GM12878 (cell line): ENCODE measurements at regions not wholly inside any gene's neighbourhood (a gene's known extent, or its start where the extent isn't known, plus 50 kb on each side); places are given as distances from the start of the nearest gene placed in this dataset.

ENCODE experiments used
- ATAC-seq: fragments of 200-7000 bp; cut with Tn5 transposase; 3 replicates; pipeline ENCODE4 v1.9.1; 2020; ENCODE audit warnings: mild to moderate bottlenecking, moderate library complexity
- BruUV-seq: library from RNA; stranded (reverse); fragments of 400-500 nt; replicated peaks from 2 replicates; lab custom pipeline; 2021; lab: Mats Ljungman, UMichigan
- CTCF ChIA-PET: fragments of 300-600 bp; sonication (Branson Sonifier 250); formaldehyde crosslinking; extraction: SDS; loops from one replicate; lab custom pipeline; 2021; ENCODE audit warnings: inconsistent platforms; lab: Yijun Ruan, JAX
- POLR2A ChIA-PET: fragments of 350-600 bp; formaldehyde crosslinking; extraction: SDS; loops from one replicate; lab custom pipeline; 2021; ENCODE audit warnings: inconsistent platforms; lab: Charles Lee
- RAD21 ChIA-PET: fragments of 300-600 bp; sonication (Branson Sonifier 250); formaldehyde crosslinking; loops from one replicate; lab custom pipeline; 2023; ENCODE audit warnings: antibody characterized with exemption; ENCODE audit not compliant: unreplicated experiment; lab: Charles Lee
- SMC1A ChIA-PET: fragments of 300-600 bp; sonication (Branson Sonifier 250); formaldehyde crosslinking; loops from one replicate; lab custom pipeline; 2023; ENCODE audit not compliant: unreplicated experiment, uncharacterized antibody; lab: Charles Lee
- DNase-seq: peaks from one replicate; pipeline ENCODE4 v3.0.0-alpha.2; 2011; ENCODE audit warnings: low read depth, low spot score
- FAIRE-seq: peaks from 3 replicates; lab custom pipeline; 2011; peaks lifted over from hg19 to GRCh38; lab: Jason Lieb, UNC
- H2AFZ ChIP-seq: 2 replicates; pipeline ENCODE4 v1.6.0; 2011; ENCODE audit warnings: low read depth, low read length, control low read depth; ENCODE audit not compliant: control insufficient read depth
- H3K27ac ChIP-seq: 2 replicates; pipeline ENCODE4 v1.5.1; 2011; ENCODE audit warnings: control low read depth; ENCODE audit not compliant: control insufficient read depth, insufficient read depth
- H3K27me3 ChIP-seq, 2 experiments: replicated peaks in 1 of 2; 2 replicates each; pipeline versions ENCODE4 v1.6.0 to v1.6.1; 2011; ENCODE audit warnings: low read length in 1 of 2; ENCODE audit not compliant: control insufficient read depth in 2 of 2, insufficient read depth in 2 of 2
- H3K36me3 ChIP-seq, 2 experiments: 2 replicates each; pipeline ENCODE4 v1.5.1; 2011; ENCODE audit warnings: low read length in 1 of 2; ENCODE audit not compliant: control insufficient read depth in 2 of 2, insufficient read depth in 2 of 2
- H3K4me1 ChIP-seq: 2 replicates; pipeline ENCODE4 v1.6.1; 2011; ENCODE audit warnings: mild to moderate bottlenecking, low read length, moderate library complexity, mixed read lengths; ENCODE audit not compliant: control insufficient read depth, insufficient read depth
- H3K4me2 ChIP-seq: 2 replicates; pipeline ENCODE4 v1.6.0; 2011; ENCODE audit warnings: control low read depth; ENCODE audit not compliant: control insufficient read depth, insufficient read depth
- H3K4me3 ChIP-seq: fragments of 200-600 bp; sonication (generic); 2 replicates; pipeline ENCODE4 v1.5.1; 2016
- H3K79me2 ChIP-seq: 2 replicates; pipeline ENCODE4 v1.6.0; 2011; ENCODE audit warnings: low read length; ENCODE audit not compliant: control insufficient read depth, insufficient read depth
- H3K9ac ChIP-seq: 2 replicates; pipeline ENCODE4 v1.8.0; 2011; ENCODE audit warnings: low read length, control low read depth, mixed read lengths; ENCODE audit not compliant: control insufficient read depth, insufficient read depth
- H3K9me3 ChIP-seq: replicated peaks from 3 replicates; pipeline ENCODE4 v1.5.1; 2011; ENCODE audit warnings: mild to moderate bottlenecking, low read length; ENCODE audit not compliant: control insufficient read depth, insufficient read depth
- H4K20me1 ChIP-seq: 2 replicates; pipeline ENCODE4 v1.6.0; 2011; ENCODE audit not compliant: control insufficient read depth, insufficient read depth
- BCL11A ChIP-seq: IDR thresholded peaks from 2 replicates; pipeline ENCODE4 v1.6.1; 2011; ENCODE audit warnings: low read depth, low read length
- BMI1 ChIP-seq: fragments of 450-650 bp; IDR thresholded peaks from 2 replicates; pipeline ENCODE4 v1.6.1; 2016; ENCODE audit warnings: mild to moderate bottlenecking, moderate library complexity, borderline replicate concordance
- CREB1 ChIP-seq: IDR thresholded peaks from 2 replicates; pipeline ENCODE4 v1.6.1; 2012; ENCODE audit warnings: low read depth, mild to moderate bottlenecking, inconsistent platforms
- CUX1 ChIP-seq: IDR thresholded peaks from 2 replicates; pipeline ENCODE4 v1.6.1; 2012; ENCODE audit warnings: improper control_type of control experiment, low read depth, low read length; ENCODE audit not compliant: insufficient replicate concordance
- IRF4 ChIP-seq: IDR thresholded peaks from 2 replicates; pipeline ENCODE4 v1.6.1; 2011; ENCODE audit warnings: low read depth, low read length
- MYB ChIP-seq: fragments of 150-350 bp; IDR thresholded peaks from 2 replicates; pipeline ENCODE4 v1.6.1; 2014; ENCODE audit warnings: mild to moderate bottlenecking, low read depth, low read length, borderline replicate concordance
- NRF1 ChIP-seq: conservative IDR thresholded peaks from 2 replicates; pipeline ENCODE4 v1.6.1; 2011; ENCODE audit warnings: mild to moderate bottlenecking, low read depth, low read length, improper control_type of control experiment
- PML ChIP-seq: IDR thresholded peaks from 2 replicates; pipeline ENCODE4 v1.6.1; 2012; ENCODE audit warnings: low read length, inconsistent platforms
- RELA ChIP-seq: fragments of 450-650 bp; IDR thresholded peaks from 2 replicates; pipeline ENCODE4 v1.8.0; 2014; ENCODE audit warnings: borderline replicate concordance; ENCODE audit not compliant: partially characterized antibody
- REST ChIP-seq: IDR thresholded peaks from 2 replicates; pipeline ENCODE4 v1.6.1; 2012; ENCODE audit warnings: mild to moderate bottlenecking, low read depth, low read length
- SMARCA5 ChIP-seq: fragments of 450-650 bp; IDR thresholded peaks from 2 replicates; pipeline ENCODE4 v1.6.1; 2017; ENCODE audit warnings: mild to moderate bottlenecking
- SUPT20H ChIP-seq: IDR thresholded peaks from 2 replicates; pipeline ENCODE4 v1.6.1; 2011; ENCODE audit warnings: low read depth, mild to moderate bottlenecking, low read length, moderate library complexity, borderline replicate concordance; ENCODE audit not compliant: control insufficient read depth
- ZNF687 ChIP-seq: fragments of 450-650 bp; IDR thresholded peaks from 2 replicates; pipeline ENCODE4 v1.6.1; 2017; ENCODE audit warnings: mild to moderate bottlenecking, moderate library complexity
- WGBS: methylation state at CpG from one replicate; pipeline ENCODE4 v1.1.6; 2016; ENCODE audit warnings: low lambda C conversion rate; ENCODE audit not compliant: insufficient replicate concordance, insufficient coverage; ENCODE audit errors: missing lambda C conversion rate; 5-methylcytosine and 5-hydroxymethylcytosine counted together
- in situ Hi-C: fragments of 300-500 bp; cut with MboI; formaldehyde crosslinking; loops from 9 replicates; pipeline ENCODE4 v1.14.3; 2018; ENCODE audit warnings: mixed read lengths
- intact Hi-C: fragments of 100-400 bp; cut with micrococcal nuclease; formaldehyde crosslinking; loops from one replicate; pipeline ENCODE4 v1.14.2; 2022; ENCODE audit not compliant: unreplicated experiment

- no TSS peak for BruUV-seq
- in situ Hi-C loops: no loop called here
- no peak for ATAC-seq
- DNase-seq: no peak
- WGBS: 40% methylated on average over 2 of the region's 2 CpGs
- POLR2A ChIA-PET: no interaction called here
- H3K4me2 ChIP-seq: no peak overlapping the region
- no peaks in the 10 kb centered on the region for H3K36me3 ChIP-seq
- no peaks in the 10 kb centered on the region for H3K9me3 ChIP-seq
- H3K9ac ChIP-seq: no peak overlapping the region
- H3K4me1 ChIP-seq: no peaks in the 10 kb centered on the region
- SMC1A ChIA-PET: no interaction called here
- no peak overlapping the region for H2AFZ ChIP-seq
- H3K27ac ChIP-seq: no peak overlapping the region
- RAD21 ChIA-PET: no interaction called here
- no peaks in the 10 kb centered on the region for H3K79me2 ChIP-seq
- intact Hi-C loops: no loop called here
- FAIRE-seq: no peak
- H3K27me3 ChIP-seq: no peaks in the 10 kb centered on the region
- CTCF ChIA-PET: interaction anchor here (0.6 kb wide), 1 partner anchor 302 kb away, joined by 3 read pairs; no protein-coding TSS in a partner anchor
- no peak overlapping the region for H3K4me3 ChIP-seq
- H4K20me1 ChIP-seq: no peaks in the 10 kb centered on the region
- no peak for TF ChIP-seq ZNF687
- no peak for TF ChIP-seq SUPT20H
- TF ChIP-seq BMI1: no peak
- TF ChIP-seq REST: no peak
- TF ChIP-seq MYB: no peak
- TF ChIP-seq CUX1: no peak
- TF ChIP-seq RELA: no peak
- no peak for TF ChIP-seq PML
- no peak for TF ChIP-seq NRF1
- TF ChIP-seq IRF4: no peak
- no peak for TF ChIP-seq BCL11A
- TF ChIP-seq CREB1: no peak
- no peak for TF ChIP-seq SMARCA5
Observed at GRCh38 chr16:54821731-54822130, 108.9 kb upstream of the IRX5 start.
